ENCODE measurements at regions not wholly inside any gene's neighbourhood (a gene's known extent, or its start where the extent isn't known, plus 50 kb on each side); places are given as distances from the start of the nearest gene placed in this dataset.

DNA sequence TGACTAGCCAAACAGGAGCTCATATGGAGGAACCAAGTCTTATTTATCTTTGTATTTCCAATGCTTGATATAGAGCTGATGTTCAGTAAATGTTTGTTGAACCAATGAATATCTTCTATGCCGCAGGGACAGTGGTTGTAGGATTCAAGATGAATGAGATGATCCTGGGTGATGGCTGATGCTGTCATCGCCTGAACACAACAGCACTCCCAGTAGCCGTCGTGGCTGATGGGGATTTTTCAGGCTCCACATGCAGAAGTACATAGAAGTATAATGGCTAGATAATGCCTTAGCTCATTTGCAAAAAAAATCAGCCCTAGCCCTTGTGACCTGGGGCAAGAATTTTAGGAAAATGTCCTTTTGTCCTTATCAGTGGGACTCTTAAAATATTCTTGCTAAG, 69.0 kb upstream of the OR13F1 start:
- H3K9me3 ChIP-seq (ENCODE audit: low read length), result no peaks in the 10 kb centered on the region
- BruUV-seq (replicated peaks), result no TSS peak
- FAIRE-seq (no peak), DNase-seq (ENCODE audit: low spot score) (no peak), ATAC-seq (no peak)
- POLR2A ChIA-PET, result no interaction called here
- no peak overlapping the region for H3K4me3 ChIP-seq (replicated peaks in 1 of 3; ENCODE audit: insufficient read depth in 1 of 3, low read depth in 2 of 3, low read length in 3 of 3)
- intact Hi-C loops (cut with micrococcal nuclease; ENCODE audit: unreplicated experiment), result no loop called here
- no peaks in the 10 kb centered on the region for H4K20me1 ChIP-seq (ENCODE audit: insufficient read depth, low read length)
- H3K4me1 ChIP-seq (ENCODE audit: insufficient read depth, low read length), result no peaks in the 10 kb centered on the region
- H2AFZ ChIP-seq (ENCODE audit: low read length), result no peak overlapping the region
- no peaks in the 10 kb centered on the region for H3K27me3 ChIP-seq (ENCODE audit: control insufficient read depth in 1 of 2, insufficient read depth in 2 of 2, low read length in 2 of 2)
- no peak overlapping the region for H3K4me2 ChIP-seq (ENCODE audit: low read depth, low read length)
- no peak overlapping the region for H3K27ac ChIP-seq (ENCODE audit: extremely low read length, insufficient read depth, low read length)
- CTCF ChIA-PET (ENCODE audit: low intra/inter-chr PET ratio, low total read pairs), result no interaction called here
- no peaks in the 10 kb centered on the region for H3K79me2 ChIP-seq (ENCODE audit: insufficient read depth, low read length)
- H3K36me3 ChIP-seq (replicated peaks in 1 of 2; ENCODE audit: control insufficient read depth in 1 of 2, insufficient read depth in 2 of 2, low read length in 2 of 2), result no peaks in the 10 kb centered on the region
- TF ChIP-seq ZNF207 (IDR thresholded peaks at IDR 0.05; ENCODE audit: borderline replicate concordance) (no peak), ATF7-NPFF (CRISPR knock-in tag; IDR thresholded peaks at IDR 0.05; ENCODE audit: low read depth) (no peak), NFE2L1 (CRISPR knock-in tag; IDR thresholded peaks at IDR 0.05; ENCODE audit: borderline replicate concordance) (no peak), ZNF383 (CRISPR knock-in tag; IDR thresholded peaks at IDR 0.05; ENCODE audit: borderline replicate concordance) (no peak), HNRNPUL1 (IDR thresholded peaks at IDR 0.05; ENCODE audit: low read depth, low read length) (no peak), SMAD3 (CRISPR knock-in tag; IDR thresholded peaks at IDR 0.05) (no peak), SKI (IDR thresholded peaks at IDR 0.05; ENCODE audit: partially characterized antibody) (no peak), NCOA1 (CRISPR knock-in tag; IDR thresholded peaks at IDR 0.05) (no peak), NFE2 (CRISPR knock-in tag; IDR thresholded peaks at IDR 0.05) (no peak)
- TF ChIP-seq, protein P1, sequence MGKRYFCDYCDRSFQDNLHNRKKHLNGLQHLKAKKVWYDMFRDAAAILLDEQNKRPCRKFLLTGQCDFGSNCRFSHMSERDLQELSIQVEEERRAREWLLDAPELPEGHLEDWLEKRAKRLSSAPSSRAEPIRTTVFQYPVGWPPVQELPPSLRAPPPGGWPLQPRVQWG (CRISPR knock-in tag; IDR thresholded peaks at IDR 0.05; ENCODE audit: borderline replicate concordance, low read depth), result no peak
- TF ChIP-seq, protein P2, sequence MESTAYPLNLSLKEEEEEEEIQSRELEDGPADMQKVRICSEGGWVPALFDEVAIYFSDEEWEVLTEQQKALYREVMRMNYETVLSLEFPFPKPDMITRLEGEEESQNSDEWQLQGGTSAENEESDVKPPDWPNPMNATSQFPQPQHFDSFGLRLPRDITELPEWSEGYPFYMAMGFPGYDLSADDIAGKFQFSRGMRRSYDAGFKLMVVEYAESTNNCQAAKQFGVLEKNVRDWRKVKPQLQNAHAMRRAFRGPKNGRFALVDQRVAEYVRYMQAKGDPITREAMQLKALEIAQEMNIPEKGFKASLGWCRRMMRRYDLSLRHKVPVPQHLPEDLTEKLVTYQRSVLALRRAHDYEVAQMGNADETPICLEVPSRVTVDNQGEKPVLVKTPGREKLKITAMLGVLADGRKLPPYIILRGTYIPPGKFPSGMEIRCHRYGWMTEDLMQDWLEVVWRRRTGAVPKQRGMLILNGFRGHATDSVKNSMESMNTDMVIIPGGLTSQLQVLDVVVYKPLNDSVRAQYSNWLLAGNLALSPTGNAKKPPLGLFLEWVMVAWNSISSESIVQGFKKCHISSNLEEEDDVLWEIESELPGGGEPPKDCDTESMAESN (CRISPR knock-in tag; conservative IDR thresholded peaks at IDR 0.05), result no peak
- TF ChIP-seq, protein P3, sequence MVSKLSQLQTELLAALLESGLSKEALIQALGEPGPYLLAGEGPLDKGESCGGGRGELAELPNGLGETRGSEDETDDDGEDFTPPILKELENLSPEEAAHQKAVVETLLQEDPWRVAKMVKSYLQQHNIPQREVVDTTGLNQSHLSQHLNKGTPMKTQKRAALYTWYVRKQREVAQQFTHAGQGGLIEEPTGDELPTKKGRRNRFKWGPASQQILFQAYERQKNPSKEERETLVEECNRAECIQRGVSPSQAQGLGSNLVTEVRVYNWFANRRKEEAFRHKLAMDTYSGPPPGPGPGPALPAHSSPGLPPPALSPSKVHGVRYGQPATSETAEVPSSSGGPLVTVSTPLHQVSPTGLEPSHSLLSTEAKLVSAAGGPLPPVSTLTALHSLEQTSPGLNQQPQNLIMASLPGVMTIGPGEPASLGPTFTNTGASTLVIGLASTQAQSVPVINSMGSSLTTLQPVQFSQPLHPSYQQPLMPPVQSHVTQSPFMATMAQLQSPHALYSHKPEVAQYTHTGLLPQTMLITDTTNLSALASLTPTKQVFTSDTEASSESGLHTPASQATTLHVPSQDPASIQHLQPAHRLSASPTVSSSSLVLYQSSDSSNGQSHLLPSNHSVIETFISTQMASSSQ (IDR thresholded peaks at IDR 0.05; ENCODE audit: low read depth), result no peak
- TF ChIP-seq, protein P3 (CRISPR knock-in tag; IDR thresholded peaks at IDR 0.05; ENCODE audit: borderline replicate concordance), result no peak
- no peak overlapping the region for H3K9ac ChIP-seq (ENCODE audit: insufficient read depth, low read depth, low read length)
- WGBS (ENCODE audit: low lambda C conversion rate), result 10% methylated on average over 4 of the region's 4 CpGs
- in situ Hi-C loops (cut with HindIII; ENCODE audit: extremely low pct_ligation_motif_present, low pct_unique_long_range_greater_than_20kb), result no loop called here
